PC-9 (cell line): ENCODE measurements at regions not wholly inside any gene's neighbourhood (a gene's known extent, or its start where the extent isn't known, plus 50 kb on each side); places are given as distances from the start of the nearest gene placed in this dataset.
"Not testable (repeated sequence)": the region's sequence is repeated elsewhere in the genome, so short reads cannot be mapped to it uniquely, and the experiment has no call there.

Experiments used
- BruUV-seq: library from RNA; stranded (reverse); fragments of 400-500 nt; replicated peaks from 2 replicates; lab custom pipeline; 2021; lab: Mats Ljungman, UMichigan
- CTCF ChIA-PET: fragments of 300-600 bp; sonication (Branson Sonifier 250); formaldehyde crosslinking; loops from one replicate; lab custom pipeline; 2022; ENCODE audit warnings: antibody characterized with exemption; lab: Charles Lee
- POLR2A ChIA-PET: fragments of 300-600 bp; sonication (Branson Sonifier 250); formaldehyde crosslinking; loops from one replicate; lab custom pipeline; 2022; ENCODE audit warnings: antibody characterized with exemption; ENCODE audit not compliant: unreplicated experiment; lab: Charles Lee
- DNase-seq, 2 experiments: peaks; one replicate each; pipeline versions ENCODE4 v3.0.0 to v3.0.0-alpha.2; 2015 to 2022; ENCODE audit warnings: mixed read lengths in 1 of 2
- H2AFZ ChIP-seq: fragments of 200-600 bp; sonication (generic); 2 replicates; pipeline ENCODE4 v1.8.1; 2017; ENCODE audit warnings: antibody characterized with exemption
- H3F3A ChIP-seq: fragments of 200-600 bp; sonication (generic); 2 replicates; pipeline ENCODE4 v1.8.1; 2017; ENCODE audit warnings: antibody characterized with exemption, mild to moderate bottlenecking, low read depth; ENCODE audit not compliant: insufficient read depth
- H3K27ac ChIP-seq: fragments of 200-600 bp; sonication (generic); 2 replicates; pipeline ENCODE4 v1.6.1; 2016; ENCODE audit warnings: mixed run types
- H3K27me3 ChIP-seq: fragments of 200-600 bp; sonication (generic); 2 replicates; pipeline ENCODE4 v1.6.1; 2016; ENCODE audit warnings: low read depth, mixed run types; ENCODE audit not compliant: insufficient read depth
- H3K36me3 ChIP-seq: fragments of 200-600 bp; sonication (generic); 2 replicates; pipeline ENCODE4 v1.6.1; 2016; ENCODE audit warnings: low read depth, mixed run types
- H3K4me1 ChIP-seq: fragments of 200-600 bp; sonication (generic); replicated peaks from 2 replicates; pipeline ENCODE4 v1.6.1; 2016; ENCODE audit warnings: mixed run types; ENCODE audit not compliant: insufficient read depth
- H3K4me2 ChIP-seq: fragments of 200-600 bp; sonication (generic); 2 replicates; pipeline ENCODE4 v1.6.1; 2017; ENCODE audit warnings: mixed run types
- H3K4me3 ChIP-seq: fragments of 200-600 bp; sonication (generic); 2 replicates; pipeline ENCODE4 v1.6.1; 2016; ENCODE audit warnings: mixed run types
- H3K79me2 ChIP-seq: fragments of 200-600 bp; sonication (generic); 2 replicates; pipeline ENCODE4 v1.6.1; 2017; ENCODE audit warnings: low read depth, mixed run types
- H3K9me2 ChIP-seq: fragments of 200-600 bp; sonication (generic); 2 replicates; pipeline ENCODE4 v1.8.1; 2017; ENCODE audit warnings: mild to moderate bottlenecking; ENCODE audit not compliant: insufficient read depth
- H3K9me3 ChIP-seq: fragments of 200-600 bp; sonication (generic); 2 replicates; pipeline ENCODE4 v1.8.1; 2016; ENCODE audit warnings: low read depth; ENCODE audit not compliant: insufficient read depth
- H4K20me1 ChIP-seq: fragments of 200-600 bp; sonication (generic); 2 replicates; pipeline ENCODE4 v1.8.1; 2017; ENCODE audit not compliant: insufficient read depth
- CTCF ChIP-seq: fragments of 200-600 bp; sonication (generic); conservative IDR thresholded peaks from 2 replicates; pipeline ENCODE4 v1.6.1; 2017; ENCODE audit warnings: mixed run types, antibody characterized with exemption, mild to moderate bottlenecking, moderate library complexity
- EZH2 ChIP-seq: fragments of 200-600 bp; sonication (generic); IDR thresholded peaks from 2 replicates; pipeline ENCODE4 v1.8.0; 2017; ENCODE audit warnings: antibody characterized with exemption, low read depth
- intact Hi-C: fragments of 100-400 bp; cut with micrococcal nuclease; formaldehyde crosslinking; loops from one replicate; pipeline ENCODE4 v1.10.0; 2022; ENCODE audit not compliant: unreplicated experiment

GRCh38 chr2:14902953-14903352, 270.4 kb downstream of the LRATD1 start:
- POLR2A ChIA-PET = no interaction called here

GRCh38 chr2:14903709-14904374, 271.3 kb downstream of the LRATD1 start:
- Histone ChIP-seq H3F3A (no peaks in the 10 kb centered on the region), H3K27ac (no peak overlapping the region), H3K36me3 (no peaks in the 10 kb centered on the region), H4K20me1 (no peaks in the 10 kb centered on the region), H3K9me3 (no peaks in the 10 kb centered on the region), H3K27me3 (no peaks in the 10 kb centered on the region), H3K4me3 (no peak overlapping the region), H3K9me2 (no peaks in the 10 kb centered on the region; the same call in 1 of the 2 replicates), H3K4me2 (no peak overlapping the region), H3K4me1 (no peaks in the 10 kb centered on the region), H3K79me2 (no peaks in the 10 kb centered on the region), H2AFZ (no peak overlapping the region)
- DNase-seq = peak; percentile 39 to 65
- intact Hi-C loops = loop anchor here (1.0 to 10.0 kb wide), 3 partner anchors 269 to 673 kb away; partner anchors contain the start of gene LRATD1
- ChIA-PET POLR2A (no interaction called here), CTCF (no interaction called here)
- no TSS peak for BruUV-seq
- TF ChIP-seq CTCF = peak; percentile 91
- no peak for TF ChIP-seq EZH2

More at GRCh38 chr2:14902953-14903352, 270.4 kb downstream of the LRATD1 start:
- Histone ChIP-seq H4K20me1 (no peaks in the 10 kb centered on the region), H3K4me2 (no peak overlapping the region), H3K4me1 (no peaks in the 10 kb centered on the region), H3K36me3 (no peaks in the 10 kb centered on the region), H3K4me3 (no peak overlapping the region), H3K79me2 (no peaks in the 10 kb centered on the region), H2AFZ (no peak overlapping the region), H3K27me3 (no peaks in the 10 kb centered on the region), H3F3A (no peaks in the 10 kb centered on the region), H3K27ac (no peak overlapping the region), H3K9me3 (no peaks in the 10 kb centered on the region), H3K9me2 (no peaks in the 10 kb centered on the region; the same call in 1 of the 2 replicates)
- intact Hi-C loops = loop anchor here (1.0 to 10.0 kb wide), 3 partner anchors 268 to 674 kb away; partner anchors contain the start of gene LRATD1
- DNase-seq = no peak
- CTCF ChIA-PET = no interaction called here
- TF ChIP-seq CTCF (no peak), EZH2 (no peak)
- no TSS peak for BruUV-seq

- intact Hi-C loops = loop anchor here (10.0 kb wide), 1 partner anchor 270 kb away; the partner anchor contains the start of gene LRATD1
- CTCF ChIA-PET = not testable (repeated sequence)
These were observed 271.9 kb downstream of the LRATD1 start for GRCh38 chr2:14904378-14904777.

More at GRCh38 chr2:14904378-14904777, 271.9 kb downstream of the LRATD1 start:
- POLR2A ChIA-PET, H4K20me1 ChIP-seq, H3K9me3 ChIP-seq, H3K27me3 ChIP-seq, H3K27ac ChIP-seq, H3K4me2 ChIP-seq, DNase-seq, H3K9me2 ChIP-seq, H3K79me2 ChIP-seq, H3K36me3 ChIP-seq, H2AFZ ChIP-seq, H3K4me3 ChIP-seq, BruUV-seq, H3F3A ChIP-seq, H3K4me1 ChIP-seq: not testable (repeated sequence)
